MCF 10A (cell line): ENCODE measurements at regions not wholly inside any gene's neighbourhood (a gene's known extent, or its start where the extent isn't known, plus 50 kb on each side); places are given as distances from the start of the nearest gene placed in this dataset.
A peak's percentile ranks its signal among the peaks of the same experiment; 100 is the strongest.
"Not testable (repeated sequence)": the region's sequence is repeated elsewhere in the genome, so short reads cannot be mapped to it uniquely, and the experiment has no call there.

ENCODE experiments used
- BruUV-seq: library from RNA; stranded (reverse); fragments of 400-500 nt; replicated peaks from 2 replicates; lab custom pipeline; 2021; lab: Mats Ljungman, UMichigan
- CTCF ChIA-PET: fragments of 300-600 bp; sonication (Branson Sonifier 250); formaldehyde crosslinking; extraction: SDS; loops from one replicate; lab custom pipeline; 2021; ENCODE audit warnings: antibody characterized with exemption, inconsistent platforms; lab: Yijun Ruan, JAX
- POLR2A ChIA-PET: fragments of 300-600, 350-650 bp; sonication (Branson Sonifier 250); formaldehyde crosslinking; extraction: SDS; loops from one replicate; lab custom pipeline; 2020; ENCODE audit warnings: antibody characterized with exemption, inconsistent platforms; lab: Yijun Ruan, JAX
- DNase-seq: peaks from one replicate; pipeline ENCODE4 v3.0.0-alpha.2; 2018; ENCODE audit not compliant: unreplicated experiment
- H3K27ac Mint-ChIP-seq: one replicate; pipeline ENCODE4 v1.8.0; 2022; ENCODE audit warnings: mild to moderate bottlenecking, low read depth, mixed read lengths; ENCODE audit not compliant: unreplicated experiment
- H3K27me3 Mint-ChIP-seq: one replicate; pipeline ENCODE4 v1.8.0; 2022; ENCODE audit warnings: mixed read lengths; ENCODE audit not compliant: insufficient read depth, unreplicated experiment
- H3K36me3 Mint-ChIP-seq: one replicate; pipeline ENCODE4 v1.8.0; 2022; ENCODE audit warnings: mild to moderate bottlenecking, moderate library complexity, mixed read lengths; ENCODE audit not compliant: insufficient read depth, unreplicated experiment
- H3K4me1 Mint-ChIP-seq: one replicate; pipeline ENCODE4 v1.8.0; 2022; ENCODE audit warnings: mixed read lengths; ENCODE audit not compliant: insufficient read depth, unreplicated experiment
- H3K4me3 Mint-ChIP-seq: one replicate; pipeline ENCODE4 v1.8.0; 2022; ENCODE audit warnings: mild to moderate bottlenecking, moderate library complexity, mixed read lengths; ENCODE audit not compliant: unreplicated experiment
- H3K9me3 Mint-ChIP-seq: one replicate; pipeline ENCODE4 v1.8.0; 2022; ENCODE audit warnings: mixed read lengths; ENCODE audit not compliant: unreplicated experiment
- intact Hi-C: fragments of 100-400 bp; cut with micrococcal nuclease; formaldehyde crosslinking; loops from 2 replicates; pipeline ENCODE4 v1.14.1; 2022
- TF ChIP-seq, protein P1 (sequence below): fragments of 200-600 bp; IDR thresholded peaks from one replicate; pipeline ENCODE4 v1.8.0; 2022; ENCODE audit warnings: antibody characterized with exemption, mild to moderate bottlenecking; ENCODE audit not compliant: unreplicated experiment

DNA sequence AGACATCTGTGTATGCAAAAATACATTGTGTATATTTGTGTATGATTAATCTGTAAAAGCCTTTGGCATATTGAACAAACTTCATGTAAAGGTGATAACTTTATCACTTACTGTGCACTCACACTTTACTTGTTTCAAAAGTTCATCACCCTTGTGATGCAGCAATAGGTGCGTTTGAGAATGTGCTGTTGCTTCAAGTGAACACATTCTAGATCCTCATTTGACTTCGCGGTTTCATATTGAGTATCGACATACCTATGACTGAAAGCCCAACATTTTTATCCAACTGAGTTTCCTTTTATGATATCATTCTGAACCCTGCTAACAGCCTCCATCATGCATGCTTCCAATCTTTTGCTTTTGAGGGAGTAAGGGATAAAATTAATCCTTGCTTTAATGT lies 1086.9 kb downstream of the TMEM121 start:
- no peak for DNase-seq
- no peaks in the 10 kb centered on the region for H3K9me3 Mint-ChIP-seq
- H3K27me3 Mint-ChIP-seq = peaks cover 61% of the 10 kb centered on the region
- intact Hi-C loops = no loop called here
- POLR2A ChIA-PET = no interaction called here
- H3K27ac Mint-ChIP-seq = no peak overlapping the region
- TF ChIP-seq, protein P1, sequence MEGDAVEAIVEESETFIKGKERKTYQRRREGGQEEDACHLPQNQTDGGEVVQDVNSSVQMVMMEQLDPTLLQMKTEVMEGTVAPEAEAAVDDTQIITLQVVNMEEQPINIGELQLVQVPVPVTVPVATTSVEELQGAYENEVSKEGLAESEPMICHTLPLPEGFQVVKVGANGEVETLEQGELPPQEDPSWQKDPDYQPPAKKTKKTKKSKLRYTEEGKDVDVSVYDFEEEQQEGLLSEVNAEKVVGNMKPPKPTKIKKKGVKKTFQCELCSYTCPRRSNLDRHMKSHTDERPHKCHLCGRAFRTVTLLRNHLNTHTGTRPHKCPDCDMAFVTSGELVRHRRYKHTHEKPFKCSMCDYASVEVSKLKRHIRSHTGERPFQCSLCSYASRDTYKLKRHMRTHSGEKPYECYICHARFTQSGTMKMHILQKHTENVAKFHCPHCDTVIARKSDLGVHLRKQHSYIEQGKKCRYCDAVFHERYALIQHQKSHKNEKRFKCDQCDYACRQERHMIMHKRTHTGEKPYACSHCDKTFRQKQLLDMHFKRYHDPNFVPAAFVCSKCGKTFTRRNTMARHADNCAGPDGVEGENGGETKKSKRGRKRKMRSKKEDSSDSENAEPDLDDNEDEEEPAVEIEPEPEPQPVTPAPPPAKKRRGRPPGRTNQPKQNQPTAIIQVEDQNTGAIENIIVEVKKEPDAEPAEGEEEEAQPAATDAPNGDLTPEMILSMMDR = no peak
- CTCF ChIA-PET = no interaction called here
- no peak overlapping the region for H3K4me3 Mint-ChIP-seq
- no peaks in the 10 kb centered on the region for H3K4me1 Mint-ChIP-seq
- H3K36me3 Mint-ChIP-seq = no peaks in the 10 kb centered on the region
- BruUV-seq = no TSS peak

DNA sequence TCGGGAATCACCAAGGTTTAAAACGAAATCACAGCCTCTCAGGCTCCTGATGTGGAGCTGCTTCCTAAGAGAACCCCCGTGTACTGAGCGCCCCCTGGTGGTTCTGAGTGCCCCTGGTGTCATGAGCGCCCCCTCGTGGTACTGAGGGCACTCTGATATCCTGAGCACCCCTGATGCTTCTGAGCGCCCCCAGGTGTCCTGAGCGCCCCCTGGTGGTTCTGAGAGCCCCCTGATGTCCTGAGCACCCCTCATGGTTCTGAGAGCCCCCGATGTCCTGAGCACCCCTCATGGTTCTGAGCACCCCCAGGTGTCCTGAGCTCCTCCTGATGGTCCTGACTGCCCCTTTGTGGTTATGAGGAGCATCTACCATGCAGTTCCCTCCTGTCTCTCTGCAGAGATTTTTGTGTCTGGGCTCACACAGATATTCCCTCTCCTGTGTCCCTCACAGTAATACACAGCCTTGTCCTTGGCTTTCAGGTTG lies 1092.1 kb downstream of the TMEM121 start:
- BruUV-seq, H3K4me3 Mint-ChIP-seq, H3K27ac Mint-ChIP-seq, H3K36me3 Mint-ChIP-seq, H3K9me3 Mint-ChIP-seq, intact Hi-C loops, POLR2A ChIA-PET, H3K4me1 Mint-ChIP-seq: not testable (repeated sequence)
- peak; percentile 14 for DNase-seq
- peaks cover 75% of the 10 kb centered on the region for H3K27me3 Mint-ChIP-seq
- CTCF ChIA-PET = interaction anchor here (0.9 to 1.4 kb wide), 2 partner anchors 11 to 15 kb away, joined by 3 to 4 read pairs; no protein-coding TSS in a partner anchor
- TF ChIP-seq, protein P1 = peak; percentile 67

DNA sequence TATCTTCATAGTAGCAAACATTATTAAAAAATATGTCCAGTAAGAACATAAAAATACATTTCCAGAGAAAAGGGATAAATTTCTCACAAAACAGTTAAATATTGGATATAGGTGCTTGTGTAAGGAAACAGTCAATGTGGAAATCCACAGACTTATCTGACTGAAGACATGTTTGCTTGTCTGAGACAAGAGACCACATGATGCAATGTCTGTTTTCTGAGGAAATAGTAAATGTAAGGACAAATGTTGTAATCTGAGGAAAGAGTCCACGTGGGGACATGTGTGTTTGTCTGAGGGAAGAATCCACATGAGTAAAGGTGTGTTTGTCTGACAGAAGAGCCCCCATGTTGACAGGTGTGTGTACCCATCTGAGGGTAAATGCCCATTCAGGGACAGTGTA lies 1093.2 kb downstream of the TMEM121 start:
- H3K4me1 Mint-ChIP-seq = no peaks in the 10 kb centered on the region
- no TSS peak for BruUV-seq
- DNase-seq = no peak
- no peaks in the 10 kb centered on the region for H3K9me3 Mint-ChIP-seq
- intact Hi-C loops = no loop called here
- H3K4me3 Mint-ChIP-seq = no peak overlapping the region
- TF ChIP-seq, protein P1 = no peak
- H3K27me3 Mint-ChIP-seq = peaks cover 75% of the 10 kb centered on the region
- no peaks in the 10 kb centered on the region for H3K36me3 Mint-ChIP-seq
- H3K27ac Mint-ChIP-seq = no peak overlapping the region
- ChIA-PET CTCF (no interaction called here), POLR2A (no interaction called here)

DNA sequence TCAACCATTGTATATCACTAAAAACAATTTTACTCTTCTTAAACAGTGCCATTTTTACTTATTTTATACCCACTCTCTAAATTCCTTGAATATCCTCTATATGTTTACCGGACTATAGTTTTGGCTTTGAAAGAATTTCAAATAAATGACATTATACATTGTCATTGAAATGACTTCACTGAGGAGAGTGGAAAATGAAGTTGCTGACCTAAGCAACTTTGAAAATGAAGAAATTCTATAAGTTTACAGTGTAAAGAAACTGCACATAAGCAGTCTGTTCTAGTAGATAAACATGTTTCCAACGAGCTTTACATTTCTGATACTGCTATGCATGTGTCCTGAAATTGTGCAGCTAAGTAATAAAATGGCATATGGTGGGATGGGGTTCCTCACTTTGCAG lies 1094.0 kb downstream of the TMEM121 start:
- Mint-ChIP-seq H3K4me3 (no peak overlapping the region), H3K36me3 (no peaks in the 10 kb centered on the region), H3K9me3 (no peaks in the 10 kb centered on the region), H3K4me1 (no peaks in the 10 kb centered on the region), H3K27ac (no peak overlapping the region), H3K27me3 (peaks cover 75% of the 10 kb centered on the region)
- TF ChIP-seq, protein P1 = no peak
- intact Hi-C loops = no loop called here
- no peak for DNase-seq
- ChIA-PET POLR2A (no interaction called here), CTCF (interaction anchor here (0.7 kb wide), 2 partner anchors 43 to 55 kb away, joined by 3 read pairs; no protein-coding TSS in a partner anchor)
- no TSS peak for BruUV-seq
